Activated naive CD4-positive, alpha-beta T cell treated with anti-CD3 and anti-CD28 coated beads, Interleukin-2, amount 50 U/mL, for 24 hours (primary cell): ENCODE measurements at regions not wholly inside any gene's neighbourhood (a gene's known extent, or its start where the extent isn't known, plus 50 kb on each side); places are given as distances from the start of the nearest gene placed in this dataset.

Source experiments
- H3K27ac Mint-ChIP-seq: one replicate; pipeline ENCODE4 v1.8.0; 2021; ENCODE audit warnings: mild to moderate bottlenecking, mixed read lengths
- H3K27me3 Mint-ChIP-seq: one replicate; pipeline ENCODE4 v1.8.0; 2021; ENCODE audit warnings: mixed read lengths
- H3K36me3 Mint-ChIP-seq: one replicate; pipeline ENCODE4 v1.8.0; 2021; ENCODE audit warnings: mixed read lengths
- H3K4me1 Mint-ChIP-seq: one replicate; pipeline ENCODE4 v1.8.0; 2021; ENCODE audit warnings: mixed read lengths
- H3K4me3 Mint-ChIP-seq: one replicate; pipeline ENCODE4 v1.8.0; 2021; ENCODE audit warnings: mild to moderate bottlenecking, mixed read lengths
- H3K9me3 Mint-ChIP-seq: one replicate; pipeline ENCODE4 v1.8.0; 2021; ENCODE audit warnings: mixed read lengths

- no peak overlapping the region for H3K27ac Mint-ChIP-seq
These were observed 230.8 kb downstream of the FOXA2 start for GRCh38 chr20:22353586-22353985.

DNA sequence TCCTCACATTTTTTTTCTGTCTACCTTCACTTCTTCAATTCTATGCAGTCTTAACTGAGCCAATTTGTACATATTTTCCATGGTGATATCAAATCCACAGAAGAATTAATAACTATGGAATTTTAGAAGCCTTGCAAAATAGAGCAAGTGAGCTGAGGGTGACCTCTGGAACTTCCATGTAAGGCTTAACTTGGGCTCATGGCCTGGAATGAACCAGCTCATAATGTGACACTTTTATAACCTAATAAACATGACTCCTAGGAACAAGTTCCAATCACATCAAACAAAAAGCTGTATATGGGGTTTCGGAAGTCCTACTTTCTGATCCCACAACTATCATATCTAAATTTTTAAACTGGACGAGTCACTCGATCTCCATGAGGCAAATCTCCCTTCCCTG lies 232.4 kb downstream of the FOXA2 start:
- H3K4me1 Mint-ChIP-seq, result no peaks in the 10 kb centered on the region
- H3K27me3 Mint-ChIP-seq, result peaks cover 8% of the 10 kb centered on the region
- no peak overlapping the region for H3K4me3 Mint-ChIP-seq
- no peaks in the 10 kb centered on the region for H3K36me3 Mint-ChIP-seq
- H3K27ac Mint-ChIP-seq, result no peak overlapping the region
- peaks cover 7% of the 10 kb centered on the region for H3K9me3 Mint-ChIP-seq

More at GRCh38 chr20:22353586-22353985, 230.8 kb downstream of the FOXA2 start:
- H3K36me3 Mint-ChIP-seq, result no peaks in the 10 kb centered on the region
- no peaks in the 10 kb centered on the region for H3K4me1 Mint-ChIP-seq
- no peak overlapping the region for H3K4me3 Mint-ChIP-seq
- H3K9me3 Mint-ChIP-seq, result peaks cover 7% of the 10 kb centered on the region
- H3K27me3 Mint-ChIP-seq, result peaks cover 5% of the 10 kb centered on the region

- H3K9me3 Mint-ChIP-seq, result peaks cover 7% of the 10 kb centered on the region
- H3K4me1 Mint-ChIP-seq, result no peaks in the 10 kb centered on the region
- H3K27me3 Mint-ChIP-seq, result peaks cover 4% of the 10 kb centered on the region
- no peak overlapping the region for H3K27ac Mint-ChIP-seq
- no peaks in the 10 kb centered on the region for H3K36me3 Mint-ChIP-seq
- no peak overlapping the region for H3K4me3 Mint-ChIP-seq
These were observed 233.7 kb downstream of the FOXA2 start for GRCh38 chr20:22350624-22351023.

- H3K9me3 Mint-ChIP-seq, result peaks cover 7% of the 10 kb centered on the region
- peaks cover 4% of the 10 kb centered on the region for H3K27me3 Mint-ChIP-seq
- H3K4me1 Mint-ChIP-seq, result no peaks in the 10 kb centered on the region
- H3K27ac Mint-ChIP-seq, result no peak overlapping the region
- H3K4me3 Mint-ChIP-seq, result no peak overlapping the region
- no peaks in the 10 kb centered on the region for H3K36me3 Mint-ChIP-seq
These were observed 236.4 kb downstream of the FOXA2 start for GRCh38 chr20:22348010-22348409.

- H3K4me1 Mint-ChIP-seq, result no peaks in the 10 kb centered on the region
- H3K4me3 Mint-ChIP-seq, result no peak overlapping the region
- peaks cover 4% of the 10 kb centered on the region for H3K27me3 Mint-ChIP-seq
- H3K27ac Mint-ChIP-seq, result no peak overlapping the region
- no peaks in the 10 kb centered on the region for H3K36me3 Mint-ChIP-seq
- H3K9me3 Mint-ChIP-seq, result no peaks in the 10 kb centered on the region
These were observed 237.7 kb downstream of the FOXA2 start for GRCh38 chr20:22346716-22347115.

DNA sequence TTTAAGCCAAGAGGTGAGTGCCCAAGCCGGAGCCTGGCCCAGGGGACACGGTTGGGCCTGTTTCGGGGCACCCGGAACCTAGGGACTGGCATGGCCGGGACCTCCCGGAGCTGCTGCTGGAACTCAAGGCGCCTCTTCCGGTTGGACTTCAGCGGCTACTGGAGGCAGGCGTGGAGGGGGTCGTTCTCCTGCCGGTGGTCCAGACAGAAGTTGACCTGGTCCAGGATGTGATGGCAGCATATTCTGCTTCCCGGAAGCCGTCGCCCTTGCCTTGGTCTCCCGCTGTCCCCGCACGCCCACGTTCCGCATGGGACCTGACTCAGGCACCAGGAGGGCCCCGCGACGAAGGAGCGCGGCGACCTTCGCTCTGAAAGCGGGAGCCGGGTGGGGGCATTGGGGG lies 240.8 kb downstream of the FOXA2 start:
- no peak overlapping the region for H3K4me3 Mint-ChIP-seq
- peaks cover 7% of the 10 kb centered on the region for H3K27me3 Mint-ChIP-seq
- H3K27ac Mint-ChIP-seq, result no peak overlapping the region
- peaks cover 4% of the 10 kb centered on the region for H3K4me1 Mint-ChIP-seq
- H3K36me3 Mint-ChIP-seq, result no peaks in the 10 kb centered on the region
- H3K9me3 Mint-ChIP-seq, result no peaks in the 10 kb centered on the region

GRCh38 chr20:22342410-22342809 lies 242.0 kb downstream of the FOXA2 start:
- peaks cover 5% of the 10 kb centered on the region for H3K27me3 Mint-ChIP-seq
- no peak overlapping the region for H3K4me3 Mint-ChIP-seq
- no peaks in the 10 kb centered on the region for H3K36me3 Mint-ChIP-seq
- no peak overlapping the region for H3K27ac Mint-ChIP-seq
- H3K9me3 Mint-ChIP-seq, result no peaks in the 10 kb centered on the region
- peaks cover 4% of the 10 kb centered on the region for H3K4me1 Mint-ChIP-seq

DNA sequence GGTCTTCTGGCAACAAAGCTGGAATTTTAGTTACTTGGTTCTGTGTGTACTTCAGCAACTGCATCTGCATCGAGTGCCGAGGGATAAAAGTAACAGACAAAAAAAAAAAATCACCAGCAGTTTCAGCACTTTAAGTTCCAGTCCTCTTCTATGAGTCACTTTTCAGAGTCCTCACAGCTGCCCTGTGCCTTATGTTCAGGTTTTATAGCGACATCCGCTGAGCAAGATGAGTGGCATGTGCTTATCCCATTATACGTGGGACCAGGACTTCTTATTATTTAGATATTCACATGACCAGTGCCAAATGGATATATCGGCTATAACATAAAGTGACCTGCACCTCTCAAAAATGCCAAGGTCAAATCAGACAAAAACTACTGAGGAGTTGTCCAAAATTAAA lies 242.9 kb downstream of the FOXA2 start:
- no peaks in the 10 kb centered on the region for H3K9me3 Mint-ChIP-seq
- no peaks in the 10 kb centered on the region for H3K36me3 Mint-ChIP-seq
- H3K4me1 Mint-ChIP-seq, result peaks cover 4% of the 10 kb centered on the region
- no peak overlapping the region for H3K4me3 Mint-ChIP-seq
- peaks cover 5% of the 10 kb centered on the region for H3K27me3 Mint-ChIP-seq
- H3K27ac Mint-ChIP-seq, result no peak overlapping the region

- no peak overlapping the region for H3K4me3 Mint-ChIP-seq
- peaks cover 5% of the 10 kb centered on the region for H3K27me3 Mint-ChIP-seq
- H3K4me1 Mint-ChIP-seq, result peaks cover 4% of the 10 kb centered on the region
- no peak overlapping the region for H3K27ac Mint-ChIP-seq
- H3K9me3 Mint-ChIP-seq, result no peaks in the 10 kb centered on the region
- no peaks in the 10 kb centered on the region for H3K36me3 Mint-ChIP-seq
These were observed 244.4 kb downstream of the FOXA2 start for GRCh38 chr20:22339946-22340345.

DNA sequence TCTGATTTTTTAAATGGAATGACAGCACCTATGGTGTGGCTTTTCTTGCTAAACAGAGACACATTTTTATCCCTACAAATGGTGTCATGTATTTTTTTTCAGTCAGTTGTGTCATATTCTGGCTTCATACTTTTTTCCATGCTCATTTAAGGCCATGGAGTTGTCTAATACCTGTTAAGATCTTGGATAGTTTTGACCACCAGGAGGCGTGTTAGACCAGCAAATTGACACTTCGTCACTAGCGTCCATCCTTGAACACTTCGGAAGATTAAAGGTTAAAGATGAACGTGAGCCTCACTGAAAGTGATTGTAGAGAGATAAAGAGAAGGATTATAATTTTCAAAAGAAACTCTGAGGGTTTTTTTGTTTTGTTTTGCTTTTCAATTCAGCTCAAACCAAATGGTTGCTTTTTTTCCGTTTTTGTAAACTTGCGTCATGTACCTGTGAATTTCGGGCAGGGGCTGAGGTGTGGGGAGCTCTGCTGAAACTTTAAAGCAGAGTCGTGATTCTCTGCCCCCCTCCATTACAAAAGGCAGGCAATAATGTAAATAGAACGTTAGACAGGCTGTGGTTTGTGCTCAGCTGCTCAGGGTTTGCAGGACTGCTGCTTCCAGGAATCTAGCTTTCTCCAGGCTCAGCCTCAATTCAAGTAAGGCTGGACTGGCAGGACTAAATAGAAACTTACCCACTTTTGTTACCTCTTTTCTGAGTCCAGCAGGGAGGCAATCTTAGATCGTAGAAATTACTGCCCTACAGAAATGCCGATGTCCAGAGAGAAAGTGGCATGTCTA lies 245.1 kb downstream of the FOXA2 start:
- H3K27ac Mint-ChIP-seq, result no peak overlapping the region
- no peak overlapping the region for H3K4me3 Mint-ChIP-seq
- H3K36me3 Mint-ChIP-seq, result no peaks in the 10 kb centered on the region
- H3K27me3 Mint-ChIP-seq, result peaks cover 5% of the 10 kb centered on the region
- peaks cover 4% of the 10 kb centered on the region for H3K4me1 Mint-ChIP-seq
- H3K9me3 Mint-ChIP-seq, result no peaks in the 10 kb centered on the region

DNA sequence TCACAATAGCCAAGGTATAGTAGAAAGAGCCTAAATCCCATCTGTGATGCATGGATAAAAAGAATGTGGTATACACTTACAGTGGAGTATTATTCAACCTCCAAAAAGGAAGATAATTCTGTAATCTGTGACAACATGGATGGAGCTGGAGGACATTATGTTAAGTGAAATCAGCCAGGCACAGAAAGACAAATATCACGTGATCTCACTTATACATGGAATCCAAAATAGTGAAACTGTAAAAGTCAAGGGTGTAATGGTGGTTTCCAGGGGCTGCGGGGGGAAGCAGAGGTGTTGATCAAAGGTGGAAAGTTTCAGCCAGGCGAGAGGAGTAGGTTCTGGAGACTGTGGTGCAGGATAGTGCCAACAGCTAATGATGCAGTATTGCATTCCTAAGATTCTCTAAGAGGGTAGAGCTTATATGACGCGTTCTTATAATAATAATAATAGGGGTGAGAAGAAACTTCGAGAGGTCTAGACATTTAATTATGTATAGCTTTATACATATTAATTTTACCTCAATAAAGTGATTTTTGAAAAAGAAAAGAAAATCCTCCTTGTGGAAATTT lies 246.1 kb downstream of the FOXA2 start:
- Mint-ChIP-seq H3K27ac (no peak overlapping the region), H3K4me3 (no peak overlapping the region), H3K4me1 (peaks cover 4% of the 10 kb centered on the region), H3K36me3 (no peaks in the 10 kb centered on the region), H3K9me3 (no peaks in the 10 kb centered on the region), H3K27me3 (peaks cover 5% of the 10 kb centered on the region)

DNA sequence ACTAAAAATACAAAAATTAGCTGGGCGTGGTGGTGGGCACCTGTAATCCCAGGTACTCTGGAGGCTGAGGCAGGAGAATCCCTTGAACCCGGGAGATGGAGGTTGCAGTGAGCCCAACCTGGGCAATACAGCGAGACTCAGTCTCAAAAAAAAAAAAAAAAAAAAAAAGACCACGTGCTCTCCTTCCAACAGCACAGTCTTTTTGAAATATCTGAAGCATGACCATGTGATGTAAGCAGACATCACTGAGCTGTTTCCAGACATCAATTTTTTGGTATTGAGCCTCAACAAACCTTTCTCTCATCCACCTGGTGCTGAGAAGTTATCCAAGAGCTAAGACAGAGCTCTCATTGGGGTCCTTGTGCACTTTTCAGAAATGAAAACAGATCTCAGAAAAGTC lies 249.2 kb downstream of the FOXA2 start:
- Mint-ChIP-seq H3K4me1 (peaks cover 4% of the 10 kb centered on the region), H3K9me3 (no peaks in the 10 kb centered on the region), H3K27me3 (peaks cover 5% of the 10 kb centered on the region), H3K4me3 (no peak overlapping the region), H3K27ac (no peak overlapping the region), H3K36me3 (no peaks in the 10 kb centered on the region)

GRCh38 chr20:22333885-22334545 lies 250.4 kb downstream of the FOXA2 start:
- Mint-ChIP-seq H3K9me3 (no peaks in the 10 kb centered on the region), H3K4me1 (peaks cover under 1% of the 10 kb centered on the region), H3K27ac (no peak overlapping the region), H3K27me3 (peaks cover under 1% of the 10 kb centered on the region), H3K36me3 (no peaks in the 10 kb centered on the region), H3K4me3 (no peak overlapping the region)

DNA sequence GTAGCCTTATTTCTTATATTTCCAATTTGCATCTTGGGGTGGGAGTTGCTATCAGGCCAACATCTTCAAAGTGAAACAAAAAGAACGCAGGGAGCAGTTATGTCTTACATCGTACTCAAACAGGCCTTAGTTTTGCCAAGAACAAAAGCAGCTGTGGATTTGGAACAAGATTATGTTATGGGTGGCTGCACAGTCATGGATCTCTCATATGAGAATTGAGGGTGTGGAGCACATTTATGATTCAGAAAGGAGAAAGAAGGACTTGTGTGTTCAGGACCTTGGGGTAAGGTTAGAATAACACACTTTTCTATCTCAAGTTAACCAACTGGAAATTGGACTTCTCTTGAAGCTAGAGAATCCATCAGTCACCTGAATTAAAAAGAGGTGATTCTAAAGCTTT lies 259.9 kb downstream of the FOXA2 start:
- Mint-ChIP-seq H3K27ac (no peak overlapping the region), H3K4me1 (no peaks in the 10 kb centered on the region), H3K9me3 (no peaks in the 10 kb centered on the region), H3K36me3 (no peaks in the 10 kb centered on the region), H3K4me3 (no peak overlapping the region), H3K27me3 (no peaks in the 10 kb centered on the region)

DNA sequence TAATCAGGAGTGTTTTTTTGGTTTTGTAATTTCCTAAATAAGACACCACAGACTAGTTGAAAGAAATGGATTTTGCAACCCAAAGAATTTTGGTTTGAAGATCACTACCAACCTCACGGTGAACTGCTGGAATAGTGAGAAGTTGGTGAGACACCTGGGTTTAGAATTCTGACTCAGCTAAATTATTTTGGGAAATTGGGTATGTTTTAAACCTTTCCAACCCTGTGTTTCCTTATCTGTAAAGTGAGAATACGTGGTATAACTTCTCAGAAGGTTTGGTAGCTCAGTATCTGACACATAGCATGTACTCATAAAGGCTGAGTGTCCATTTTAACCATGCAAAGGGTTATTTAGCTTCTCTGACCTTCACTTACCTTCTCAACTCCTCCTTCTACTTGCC lies 261.9 kb downstream of the FOXA2 start:
- Mint-ChIP-seq H3K27ac (no peak overlapping the region), H3K4me3 (no peak overlapping the region), H3K9me3 (no peaks in the 10 kb centered on the region), H3K4me1 (no peaks in the 10 kb centered on the region), H3K27me3 (no peaks in the 10 kb centered on the region), H3K36me3 (no peaks in the 10 kb centered on the region)

DNA sequence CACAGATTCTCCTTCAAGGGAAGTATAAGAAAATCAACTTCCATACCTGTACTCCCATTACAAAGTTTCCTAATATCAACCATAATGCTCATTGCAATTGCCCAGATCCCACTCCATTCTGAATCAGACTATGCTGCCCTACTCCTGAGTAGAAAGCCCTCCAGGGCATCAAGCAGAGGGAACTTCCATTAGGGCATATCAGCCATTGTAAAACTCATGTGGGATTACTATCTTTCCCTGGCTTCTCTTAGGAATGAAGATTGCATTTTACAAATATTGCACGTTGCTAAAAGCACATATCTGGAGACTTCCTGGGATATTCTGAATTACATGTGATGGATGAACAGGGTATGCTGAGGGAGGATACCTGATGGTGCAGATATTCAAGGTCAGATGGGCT lies 263.2 kb downstream of the FOXA2 start:
- H3K9me3 Mint-ChIP-seq, result no peaks in the 10 kb centered on the region
- no peak overlapping the region for H3K27ac Mint-ChIP-seq
- H3K36me3 Mint-ChIP-seq, result no peaks in the 10 kb centered on the region
- no peaks in the 10 kb centered on the region for H3K27me3 Mint-ChIP-seq
- H3K4me3 Mint-ChIP-seq, result no peak overlapping the region
- no peaks in the 10 kb centered on the region for H3K4me1 Mint-ChIP-seq
